Osteocyte (in vitro differentiated cells): ENCODE measurements at regions not wholly inside any gene's neighbourhood (a gene's known extent, or its start where the extent isn't known, plus 50 kb on each side); places are given as distances from the start of the nearest gene placed in this dataset.
"Not testable (repeated sequence)": the region's sequence is repeated elsewhere in the genome, so short reads cannot be mapped to it uniquely, and the experiment has no call there.

Experiments used
- DNase-seq: peaks from one replicate; pipeline ENCODE4 v3.0.0; 2021; ENCODE audit warnings: mixed read lengths; ENCODE audit not compliant: unreplicated experiment; ENCODE audit errors: extremely low spot score
- H3K27ac Mint-ChIP-seq: one replicate; pipeline ENCODE4 v1.8.0; 2021; ENCODE audit warnings: mild to moderate bottlenecking, mixed read lengths; ENCODE audit not compliant: unreplicated experiment
- H3K27me3 Mint-ChIP-seq: one replicate; pipeline ENCODE4 v1.8.0; 2021; ENCODE audit warnings: mixed read lengths; ENCODE audit not compliant: unreplicated experiment
- H3K36me3 Mint-ChIP-seq: one replicate; pipeline ENCODE4 v1.8.0; 2021; ENCODE audit warnings: mixed read lengths; ENCODE audit not compliant: unreplicated experiment
- H3K4me1 Mint-ChIP-seq: one replicate; pipeline ENCODE4 v1.8.0; 2021; ENCODE audit warnings: mixed read lengths; ENCODE audit not compliant: unreplicated experiment
- H3K4me3 Mint-ChIP-seq: one replicate; pipeline ENCODE4 v1.8.0; 2021; ENCODE audit warnings: mild to moderate bottlenecking, moderate library complexity, mixed read lengths; ENCODE audit not compliant: unreplicated experiment
- H3K9me3 Mint-ChIP-seq: one replicate; pipeline ENCODE4 v1.8.0; 2021; ENCODE audit warnings: mixed read lengths; ENCODE audit not compliant: unreplicated experiment

DNA sequence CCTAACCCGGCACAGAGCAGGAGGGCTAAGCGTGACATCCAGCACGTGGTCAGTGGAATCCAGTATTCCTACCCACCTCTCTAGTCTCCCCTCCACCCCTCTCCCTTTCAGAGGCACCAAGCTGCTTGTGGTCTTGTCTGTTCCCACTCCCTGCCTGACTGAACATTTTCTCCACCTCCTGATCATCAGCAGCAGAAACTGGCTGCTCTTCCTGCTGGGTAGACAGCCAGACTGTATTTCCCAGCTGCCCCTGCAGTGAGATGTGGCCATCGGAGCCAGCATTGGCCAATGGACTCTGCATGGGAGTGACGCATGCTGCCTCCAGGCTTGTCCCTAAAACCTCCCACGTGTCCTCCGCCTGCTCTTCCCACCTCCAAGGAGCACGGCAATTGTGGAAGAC lies 143.8 kb downstream of the OR4F15 start:
- not testable (repeated sequence) for H3K9me3 Mint-ChIP-seq, DNase-seq, H3K4me3 Mint-ChIP-seq, H3K27me3 Mint-ChIP-seq, H3K4me1 Mint-ChIP-seq, H3K27ac Mint-ChIP-seq, H3K36me3 Mint-ChIP-seq

DNA sequence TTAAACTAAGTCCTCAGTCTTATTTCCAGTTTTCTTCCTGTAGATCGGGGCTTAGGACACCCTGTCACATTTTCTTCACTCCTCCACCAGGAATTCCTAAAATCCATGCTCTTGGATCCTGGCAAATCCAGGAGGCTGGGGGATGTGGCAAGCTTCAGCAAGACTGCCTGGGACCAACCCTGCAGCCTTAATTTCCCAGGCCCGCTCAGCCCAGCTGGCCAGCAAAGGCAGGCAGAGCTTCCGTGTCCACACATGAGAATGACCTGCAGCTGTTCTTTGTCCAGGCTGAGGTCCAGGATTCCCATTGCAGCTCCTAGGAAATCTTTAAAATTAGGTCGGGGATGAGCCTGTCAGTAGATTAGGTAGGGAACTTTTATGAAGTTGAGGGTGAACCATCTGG lies 146.7 kb downstream of the OR4F15 start:
- H3K9me3 Mint-ChIP-seq, H3K4me1 Mint-ChIP-seq, H3K27ac Mint-ChIP-seq, H3K36me3 Mint-ChIP-seq, H3K27me3 Mint-ChIP-seq, DNase-seq, H3K4me3 Mint-ChIP-seq: not testable (repeated sequence)

DNA sequence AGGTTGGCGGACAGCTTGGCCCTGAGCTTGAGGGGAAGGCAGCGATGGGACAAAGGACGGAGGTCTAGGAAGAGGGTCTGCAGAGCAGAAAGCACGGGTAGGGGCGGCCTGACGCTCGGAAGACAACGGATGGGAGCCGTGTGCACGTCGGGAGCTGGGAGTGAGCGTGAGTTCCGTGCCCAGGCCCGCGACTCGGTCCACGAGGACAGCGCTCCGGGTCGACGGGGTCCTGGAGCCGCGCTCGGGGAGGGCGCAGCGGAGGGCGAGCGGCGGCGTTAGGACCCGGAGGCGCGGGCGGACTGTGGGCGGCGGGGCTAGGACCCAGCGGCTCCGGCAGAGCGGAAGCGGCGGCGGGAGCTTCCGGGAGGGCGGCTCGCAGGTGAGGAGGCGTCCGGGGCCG lies 149.3 kb downstream of the OR4F15 start:
- not testable (repeated sequence) for H3K27me3 Mint-ChIP-seq, H3K9me3 Mint-ChIP-seq, H3K36me3 Mint-ChIP-seq, H3K4me3 Mint-ChIP-seq, H3K4me1 Mint-ChIP-seq, DNase-seq, H3K27ac Mint-ChIP-seq

DNA sequence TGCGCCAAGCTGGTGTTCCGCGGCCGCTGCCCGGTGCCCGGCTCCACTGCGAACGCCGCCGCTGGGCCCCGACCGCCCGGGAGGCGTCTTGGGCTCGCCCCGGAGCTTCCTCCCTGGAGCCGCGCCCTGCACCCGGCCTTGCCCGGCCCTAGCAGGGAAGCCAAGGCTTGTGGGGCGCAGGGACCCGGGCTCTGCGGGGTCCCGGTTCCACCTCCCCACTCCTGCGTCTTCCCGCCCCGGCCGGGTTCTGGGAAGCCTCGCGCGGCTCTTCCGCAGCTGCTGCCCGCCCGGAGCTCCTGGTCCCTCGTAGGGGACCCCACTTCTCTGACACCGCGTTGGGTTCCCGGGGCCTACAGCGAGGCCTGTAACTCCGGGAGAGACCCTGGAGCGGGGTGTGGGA lies 149.8 kb downstream of the OR4F15 start:
- not testable (repeated sequence) for H3K4me3 Mint-ChIP-seq, H3K36me3 Mint-ChIP-seq, H3K27me3 Mint-ChIP-seq

DNA sequence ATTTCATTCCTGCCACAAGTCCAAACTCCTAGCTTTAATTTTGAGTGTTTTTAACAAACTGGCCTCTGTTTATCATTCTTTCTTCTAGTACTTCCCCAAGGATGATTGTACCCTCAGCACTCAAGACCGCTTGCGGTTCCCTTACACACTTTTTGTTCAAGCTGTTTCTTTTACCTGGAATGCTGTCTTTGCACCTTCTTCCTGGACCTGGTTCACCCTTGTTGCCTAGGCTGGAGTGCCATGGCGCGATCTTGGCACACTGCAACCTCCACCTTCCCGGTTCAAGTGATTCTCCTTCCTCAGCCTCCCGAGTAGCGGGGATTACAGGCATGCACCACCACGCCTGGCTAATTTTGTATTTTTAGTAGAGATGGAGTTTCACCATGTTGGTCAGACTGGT lies 151.7 kb downstream of the OR4F15 start:
- H3K36me3 Mint-ChIP-seq, result not testable (repeated sequence)

More for the DNA sequence above, 149.8 kb downstream of the OR4F15 start:
- H3K27ac Mint-ChIP-seq, DNase-seq, H3K4me1 Mint-ChIP-seq, H3K9me3 Mint-ChIP-seq: not testable (repeated sequence)

DNA sequence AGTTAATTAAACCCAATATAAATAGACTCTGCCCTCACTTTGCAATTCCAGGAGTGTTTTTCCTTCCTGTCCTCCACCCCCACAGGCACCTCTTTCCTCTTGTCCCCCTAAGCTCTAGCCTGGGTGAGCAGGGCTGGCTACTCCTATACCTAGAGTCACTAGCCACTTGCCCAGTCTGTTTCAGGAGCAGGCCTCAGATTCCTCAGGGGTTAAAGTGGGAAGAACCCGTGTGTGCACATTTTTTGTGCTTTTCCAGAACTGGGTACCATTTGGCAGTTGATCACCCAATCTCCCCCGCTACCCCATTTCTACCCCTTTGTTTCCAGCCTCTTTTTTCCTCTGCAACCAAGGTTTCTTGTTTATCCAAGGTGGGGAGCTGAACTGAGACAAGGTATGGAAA lies 153.4 kb downstream of the OR4F15 start:
- not testable (repeated sequence) for H3K36me3 Mint-ChIP-seq, H3K4me1 Mint-ChIP-seq, DNase-seq, H3K27me3 Mint-ChIP-seq, H3K9me3 Mint-ChIP-seq, H3K27ac Mint-ChIP-seq, H3K4me3 Mint-ChIP-seq

More for the DNA sequence above, 151.7 kb downstream of the OR4F15 start:
- H3K27ac Mint-ChIP-seq, H3K4me3 Mint-ChIP-seq, H3K9me3 Mint-ChIP-seq, H3K27me3 Mint-ChIP-seq, DNase-seq, H3K4me1 Mint-ChIP-seq: not testable (repeated sequence)

DNA sequence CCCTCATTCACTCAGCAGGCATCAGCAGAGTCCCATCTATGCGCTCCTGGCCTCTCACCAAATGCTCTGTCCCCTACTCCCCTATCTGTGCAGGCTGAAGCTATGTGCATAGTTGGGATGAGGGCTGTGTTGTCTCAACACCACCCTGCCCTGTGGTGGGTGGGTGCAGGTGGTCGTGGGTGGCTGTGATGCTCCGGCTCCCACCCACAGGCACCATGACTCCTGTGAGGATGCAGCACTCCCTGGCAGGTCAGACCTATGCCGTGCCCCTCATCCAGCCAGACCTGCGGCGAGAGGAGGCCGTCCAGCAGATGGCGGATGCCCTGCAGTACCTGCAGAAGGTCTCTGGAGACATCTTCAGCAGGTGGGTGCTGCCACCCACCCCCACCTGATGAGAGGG lies 153.9 kb downstream of the OR4F15 start:
- H3K27me3 Mint-ChIP-seq, H3K4me1 Mint-ChIP-seq: not testable (repeated sequence)

DNA sequence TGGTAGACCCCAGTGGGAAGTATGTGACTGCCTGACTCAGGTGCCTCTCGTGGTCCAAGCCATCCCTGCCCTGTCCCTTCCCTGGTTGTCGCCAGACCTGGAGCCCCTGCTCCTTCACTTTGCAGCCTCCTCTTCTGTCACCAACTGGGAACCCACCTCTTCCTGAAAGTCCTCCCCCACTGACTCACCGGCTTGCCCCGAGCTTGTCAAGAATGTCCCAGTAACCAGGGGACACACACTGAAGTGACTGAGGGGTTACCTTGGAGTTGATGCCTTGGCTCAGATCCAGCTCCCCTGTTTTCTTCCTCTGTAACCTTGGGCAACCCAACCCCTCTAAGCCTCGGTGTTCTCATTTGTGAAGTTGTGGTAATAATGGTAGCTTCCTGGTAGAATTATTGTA lies 155.4 kb downstream of the OR4F15 start:
- H3K4me3 Mint-ChIP-seq, H3K27me3 Mint-ChIP-seq, H3K9me3 Mint-ChIP-seq, DNase-seq, H3K27ac Mint-ChIP-seq, H3K4me1 Mint-ChIP-seq, H3K36me3 Mint-ChIP-seq: not testable (repeated sequence)

More for the DNA sequence above, 153.9 kb downstream of the OR4F15 start:
- H3K9me3 Mint-ChIP-seq, H3K4me3 Mint-ChIP-seq, H3K27ac Mint-ChIP-seq, H3K36me3 Mint-ChIP-seq: not testable (repeated sequence)
- DNase-seq, result peak; percentile 86

DNA sequence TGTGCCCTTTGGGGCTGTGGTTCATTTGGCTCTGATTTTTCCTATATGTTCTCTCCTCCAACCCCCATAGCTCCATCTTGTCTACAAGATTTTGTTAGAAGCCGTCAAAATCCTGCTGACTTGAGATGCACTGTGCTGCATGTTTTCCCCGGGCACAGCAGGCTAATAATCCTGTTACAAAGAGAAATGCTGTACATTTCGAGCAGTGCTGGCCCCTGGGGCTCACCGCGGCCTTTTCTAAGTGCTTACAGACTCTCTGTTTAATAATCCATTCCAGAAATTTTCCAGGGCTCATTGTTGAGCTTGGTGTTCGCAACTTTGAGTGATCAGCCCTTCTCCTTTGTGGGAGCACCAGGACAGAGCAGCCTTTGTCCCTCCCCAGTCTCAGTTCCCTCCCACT lies 158.6 kb downstream of the OR4F15 start:
- H3K27ac Mint-ChIP-seq, H3K36me3 Mint-ChIP-seq, H3K4me3 Mint-ChIP-seq, DNase-seq, H3K4me1 Mint-ChIP-seq, H3K9me3 Mint-ChIP-seq, H3K27me3 Mint-ChIP-seq: not testable (repeated sequence)

DNA sequence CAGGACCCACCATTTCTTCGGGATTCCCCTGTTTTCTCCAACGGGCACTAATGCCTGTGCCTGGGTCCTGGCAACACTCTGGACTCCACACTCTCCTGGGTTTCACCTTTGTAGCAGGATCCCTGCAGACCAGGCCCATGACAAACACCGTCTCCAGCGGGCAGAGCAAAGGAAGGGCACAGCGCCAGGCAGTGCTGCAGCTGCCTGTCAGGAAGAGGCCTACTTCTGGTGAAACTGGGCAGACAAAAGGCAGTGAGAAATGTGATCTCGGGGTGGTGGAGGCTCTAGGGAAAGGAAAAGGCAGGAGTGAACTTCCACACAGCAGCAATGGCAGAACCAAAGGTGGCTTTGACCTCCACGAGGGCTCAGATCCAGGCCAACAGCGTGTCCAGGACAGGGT lies 165.3 kb downstream of the OR4F15 start:
- H3K9me3 Mint-ChIP-seq, H3K27ac Mint-ChIP-seq, H3K4me1 Mint-ChIP-seq, H3K36me3 Mint-ChIP-seq, DNase-seq, H3K4me3 Mint-ChIP-seq, H3K27me3 Mint-ChIP-seq: not testable (repeated sequence)

DNA sequence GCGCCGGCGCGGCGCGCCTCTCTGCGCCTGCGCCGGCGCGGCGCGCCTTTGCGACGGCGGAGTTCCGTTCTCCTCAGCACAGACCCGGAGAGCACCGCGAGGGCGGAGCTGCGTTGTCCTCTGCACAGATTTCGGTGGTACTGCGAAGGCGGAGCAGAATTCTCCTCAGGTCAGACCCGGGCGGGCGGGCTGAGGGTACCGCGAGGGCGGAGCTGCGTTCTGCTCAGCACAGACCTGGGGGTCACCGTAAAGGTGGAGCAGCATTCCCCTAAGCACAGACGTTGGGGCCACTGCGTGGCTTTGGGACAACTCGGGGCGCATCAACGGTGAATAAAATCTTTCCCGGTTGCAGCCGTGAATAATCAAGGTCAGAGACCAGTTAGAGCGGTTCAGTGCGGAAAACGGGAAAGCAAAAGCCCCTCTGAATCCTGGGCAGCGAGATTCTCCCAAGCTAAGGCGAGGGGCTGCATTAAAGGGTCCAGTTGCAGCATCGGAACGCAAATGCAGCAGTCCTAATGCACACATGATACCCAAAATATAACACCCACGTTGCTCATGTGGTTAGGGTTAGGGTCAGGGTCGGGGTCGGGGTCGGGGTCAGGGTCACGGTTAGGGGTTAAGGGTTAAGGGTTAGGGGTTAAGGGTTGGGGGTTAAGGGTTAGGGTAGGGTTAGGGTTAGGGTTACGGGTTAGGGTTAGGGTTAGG lies 168.4 kb downstream of the OR4F15 start:
- not testable (repeated sequence) for H3K27ac Mint-ChIP-seq, H3K4me1 Mint-ChIP-seq, H3K9me3 Mint-ChIP-seq, H3K36me3 Mint-ChIP-seq, H3K27me3 Mint-ChIP-seq, H3K4me3 Mint-ChIP-seq, DNase-seq
